Neural progenitor cell (in vitro differentiated cells): ENCODE measurements at regions not wholly inside any gene's neighbourhood (a gene's known extent, or its start where the extent isn't known, plus 50 kb on each side); places are given as distances from the start of the nearest gene placed in this dataset.

Experiments
- DNase-seq: peaks from one replicate; pipeline ENCODE4 v3.0.0-alpha.2; 2016; ENCODE audit warnings: low spot score
- H2AFZ ChIP-seq: fragments of 200-600 bp; sonication (generic); replicated peaks from 2 replicates; pipeline ENCODE4 v1.6.1; 2016; ENCODE audit warnings: antibody characterized with exemption
- H3F3A ChIP-seq: fragments of 200-600 bp; sonication (generic); 2 replicates; pipeline ENCODE4 v1.6.1; 2016; ENCODE audit warnings: antibody characterized with exemption, low read depth
- H3K27ac ChIP-seq: fragments of 200-600 bp; sonication (generic); 2 replicates; pipeline ENCODE4 v1.5.1; 2016; ENCODE audit warnings: mild to moderate bottlenecking
- H3K27me3 ChIP-seq: fragments of 200-600 bp; sonication (generic); 2 replicates; pipeline ENCODE4 v1.6.1; 2016; ENCODE audit warnings: mild to moderate bottlenecking, moderate library complexity
- H3K36me3 ChIP-seq: fragments of 200-600 bp; sonication (generic); 2 replicates; pipeline ENCODE4 v1.5.1; 2016
- H3K4me1 ChIP-seq: fragments of 200-600 bp; sonication (generic); 2 replicates; pipeline ENCODE4 v1.6.1; 2016; ENCODE audit warnings: mixed run types
- H3K4me2 ChIP-seq: fragments of 200-600 bp; sonication (generic); 2 replicates; pipeline ENCODE4 v1.6.1; 2016
- H3K4me3 ChIP-seq: fragments of 200-600 bp; sonication (generic); 2 replicates; pipeline ENCODE4 v1.5.1; 2016
- H3K79me2 ChIP-seq: fragments of 200-600 bp; sonication (generic); 2 replicates; pipeline ENCODE4 v1.6.1; 2016; ENCODE audit warnings: low read depth
- H3K9ac ChIP-seq: fragments of 200-600 bp; sonication (generic); 2 replicates; pipeline ENCODE4 v1.6.1; 2016
- H3K9me3 ChIP-seq: fragments of 200-600 bp; sonication (generic); 2 replicates; pipeline ENCODE4 v1.5.1; 2016; ENCODE audit warnings: low read depth
- H4K20me1 ChIP-seq: fragments of 200-600 bp; sonication (generic); 2 replicates; pipeline ENCODE4 v1.6.1; 2016; ENCODE audit warnings: low read depth
- H3K27ac Mint-ChIP-seq: 3 replicates; pipeline ENCODE4 v1.8.0; 2021; ENCODE audit warnings: mixed read lengths
- H3K27me3 Mint-ChIP-seq: 2 replicates; pipeline ENCODE4 v1.8.0; 2022; ENCODE audit warnings: low read depth, mild to moderate bottlenecking, inconsistent platforms, moderate library complexity, mixed read lengths; ENCODE audit not compliant: insufficient read depth
- H3K36me3 Mint-ChIP-seq: 3 replicates; pipeline ENCODE4 v1.8.0; 2021; ENCODE audit warnings: mixed read lengths
- H3K4me1 Mint-ChIP-seq: 3 replicates; pipeline ENCODE4 v1.8.0; 2021; ENCODE audit warnings: mixed read lengths
- H3K4me3 Mint-ChIP-seq: 3 replicates; pipeline ENCODE4 v1.8.0; 2021; ENCODE audit warnings: mild to moderate bottlenecking, moderate library complexity, mixed read lengths
- H3K9me3 Mint-ChIP-seq: 3 replicates; pipeline ENCODE4 v1.8.0; 2020; ENCODE audit warnings: mixed read lengths
- EZH2 ChIP-seq: fragments of 200-600 bp; sonication (generic); IDR thresholded peaks from 2 replicates; pipeline ENCODE4 v1.6.1; 2017; ENCODE audit warnings: antibody characterized with exemption, mild to moderate bottlenecking, moderate library complexity
- EZH2phosphoT487 ChIP-seq: fragments of 200-600 bp; sonication (generic); IDR thresholded peaks from 2 replicates; pipeline ENCODE4 v1.6.1; 2017; ENCODE audit warnings: antibody characterized with exemption
- TF ChIP-seq, protein P1 (sequence below): fragments of 200-600 bp; sonication (generic); IDR thresholded peaks from 2 replicates; pipeline ENCODE4 v1.5.1; 2017; ENCODE audit warnings: antibody characterized with exemption, mild to moderate bottlenecking

GRCh38 chr2:125535089-125535488, 1120.9 kb upstream of the GYPC start:
- H3K4me1 Mint-ChIP-seq = no peaks in the 10 kb centered on the region
- no peaks in the 10 kb centered on the region for H3K36me3 Mint-ChIP-seq
- no peaks in the 10 kb centered on the region for H3K27me3 ChIP-seq
- no peaks in the 10 kb centered on the region for H3K9me3 ChIP-seq
- H3F3A ChIP-seq = no peaks in the 10 kb centered on the region
- no peak overlapping the region for H3K27ac Mint-ChIP-seq
- no peaks in the 10 kb centered on the region for H3K36me3 ChIP-seq
- H3K4me3 Mint-ChIP-seq = no peak overlapping the region
- H3K79me2 ChIP-seq = no peaks in the 10 kb centered on the region
- H3K4me3 ChIP-seq = no peak overlapping the region
- H3K9me3 Mint-ChIP-seq = no peaks in the 10 kb centered on the region
- H3K27me3 Mint-ChIP-seq = no peaks in the 10 kb centered on the region
- TF ChIP-seq EZH2 = no peak
- TF ChIP-seq, protein P1, sequence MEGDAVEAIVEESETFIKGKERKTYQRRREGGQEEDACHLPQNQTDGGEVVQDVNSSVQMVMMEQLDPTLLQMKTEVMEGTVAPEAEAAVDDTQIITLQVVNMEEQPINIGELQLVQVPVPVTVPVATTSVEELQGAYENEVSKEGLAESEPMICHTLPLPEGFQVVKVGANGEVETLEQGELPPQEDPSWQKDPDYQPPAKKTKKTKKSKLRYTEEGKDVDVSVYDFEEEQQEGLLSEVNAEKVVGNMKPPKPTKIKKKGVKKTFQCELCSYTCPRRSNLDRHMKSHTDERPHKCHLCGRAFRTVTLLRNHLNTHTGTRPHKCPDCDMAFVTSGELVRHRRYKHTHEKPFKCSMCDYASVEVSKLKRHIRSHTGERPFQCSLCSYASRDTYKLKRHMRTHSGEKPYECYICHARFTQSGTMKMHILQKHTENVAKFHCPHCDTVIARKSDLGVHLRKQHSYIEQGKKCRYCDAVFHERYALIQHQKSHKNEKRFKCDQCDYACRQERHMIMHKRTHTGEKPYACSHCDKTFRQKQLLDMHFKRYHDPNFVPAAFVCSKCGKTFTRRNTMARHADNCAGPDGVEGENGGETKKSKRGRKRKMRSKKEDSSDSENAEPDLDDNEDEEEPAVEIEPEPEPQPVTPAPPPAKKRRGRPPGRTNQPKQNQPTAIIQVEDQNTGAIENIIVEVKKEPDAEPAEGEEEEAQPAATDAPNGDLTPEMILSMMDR = no peak
- no peak for TF ChIP-seq EZH2phosphoT487
- no peaks in the 10 kb centered on the region for H4K20me1 ChIP-seq
- H2AFZ ChIP-seq = peak overlapping the region; percentile 83
- H3K4me1 ChIP-seq = no peaks in the 10 kb centered on the region
- H3K27ac ChIP-seq = no peak overlapping the region
- no peak for DNase-seq
- no peak overlapping the region for H3K4me2 ChIP-seq
- H3K9ac ChIP-seq = no peak overlapping the region

GRCh38 chr2:125543968-125544514, 1111.9 kb upstream of the GYPC start:
- Histone ChIP-seq H3K79me2 (no peaks in the 10 kb centered on the region), H3K27me3 (no peaks in the 10 kb centered on the region), H3K4me2 (no peak overlapping the region), H3K4me3 (no peak overlapping the region), H3K9ac (no peak overlapping the region), H2AFZ (no peak overlapping the region), H3K9me3 (no peaks in the 10 kb centered on the region), H4K20me1 (no peaks in the 10 kb centered on the region), H3F3A (no peaks in the 10 kb centered on the region), H3K36me3 (no peaks in the 10 kb centered on the region), H3K27ac (no peak overlapping the region), H3K4me1 (no peaks in the 10 kb centered on the region)
- DNase-seq = no peak
- TF ChIP-seq, protein P1 = no peak
- TF ChIP-seq EZH2 (no peak), EZH2phosphoT487 (no peak)
- no peaks in the 10 kb centered on the region for H3K36me3 Mint-ChIP-seq
- H3K27ac Mint-ChIP-seq = no peak overlapping the region
- H3K9me3 Mint-ChIP-seq = peaks cover 4% of the 10 kb centered on the region
- no peak overlapping the region for H3K4me3 Mint-ChIP-seq
- H3K27me3 Mint-ChIP-seq = peaks cover 2% of the 10 kb centered on the region
- H3K4me1 Mint-ChIP-seq = peaks cover 4% of the 10 kb centered on the region

DNA sequence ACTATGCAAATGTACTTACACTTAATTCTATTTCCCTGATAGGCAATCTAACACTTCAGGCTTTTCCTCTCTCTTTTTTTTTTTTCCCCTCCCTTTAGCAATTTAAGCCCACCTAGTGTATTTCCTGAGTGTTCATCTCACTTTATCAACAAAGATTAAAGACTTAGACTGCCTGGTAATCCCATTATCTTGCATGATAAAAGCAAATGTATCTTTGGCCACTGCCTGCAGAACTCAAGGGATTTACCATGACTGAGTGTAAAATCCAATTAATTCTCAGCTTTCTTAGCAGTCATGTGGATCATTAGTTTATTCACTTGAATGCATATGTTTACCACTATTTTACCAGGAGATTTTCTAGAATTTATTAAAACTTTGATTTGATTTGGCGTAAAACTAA, 1102.2 kb upstream of the GYPC start:
- Histone ChIP-seq H3K4me1 (peaks cover 17% of the 10 kb centered on the region), H3K36me3 (no peaks in the 10 kb centered on the region), H3K9me3 (no peaks in the 10 kb centered on the region), H2AFZ (no peak overlapping the region), H3K9ac (no peak overlapping the region), H3K27me3 (no peaks in the 10 kb centered on the region), H3F3A (no peaks in the 10 kb centered on the region), H4K20me1 (no peaks in the 10 kb centered on the region), H3K4me3 (no peak overlapping the region), H3K79me2 (no peaks in the 10 kb centered on the region), H3K4me2 (no peak overlapping the region), H3K27ac (no peak overlapping the region)
- Mint-ChIP-seq H3K4me3 (no peak overlapping the region), H3K27ac (no peak overlapping the region), H3K4me1 (peaks cover 11% of the 10 kb centered on the region), H3K9me3 (peaks cover 15% of the 10 kb centered on the region), H3K36me3 (no peaks in the 10 kb centered on the region), H3K27me3 (peaks cover 8% of the 10 kb centered on the region)
- peak; percentile 55 for DNase-seq
- peak; percentile 93 for TF ChIP-seq EZH2phosphoT487
- no peak for TF ChIP-seq EZH2

DNA sequence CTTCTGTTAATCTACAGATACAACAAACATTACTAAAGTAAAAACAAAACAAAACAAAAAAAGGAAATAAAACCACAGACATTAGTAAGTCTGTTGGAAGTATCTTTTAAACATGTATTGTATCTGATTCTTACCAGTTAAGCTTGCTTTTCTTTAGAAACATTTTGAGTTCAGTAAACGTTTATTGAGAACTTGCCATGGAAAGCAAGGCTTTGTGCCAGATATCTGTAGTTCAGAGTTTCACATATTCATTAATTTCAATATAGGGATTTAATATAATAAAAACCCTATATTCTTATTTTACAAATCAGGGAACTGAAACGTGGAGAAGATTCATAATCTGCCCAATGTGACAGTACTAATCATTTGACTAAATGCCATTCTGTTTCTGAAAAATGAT, 1101.0 kb upstream of the GYPC start:
- Histone ChIP-seq H3K36me3 (no peaks in the 10 kb centered on the region), H4K20me1 (no peaks in the 10 kb centered on the region), H3K27ac (no peak overlapping the region), H3K27me3 (no peaks in the 10 kb centered on the region), H3K4me1 (peaks cover 14% of the 10 kb centered on the region), H3K79me2 (no peaks in the 10 kb centered on the region), H2AFZ (no peak overlapping the region), H3K9ac (no peak overlapping the region), H3K4me2 (no peak overlapping the region), H3K4me3 (no peak overlapping the region), H3F3A (no peaks in the 10 kb centered on the region), H3K9me3 (no peaks in the 10 kb centered on the region)
- Mint-ChIP-seq H3K27me3 (peaks cover 4% of the 10 kb centered on the region), H3K36me3 (no peaks in the 10 kb centered on the region), H3K4me3 (no peak overlapping the region), H3K4me1 (peaks cover 11% of the 10 kb centered on the region), H3K9me3 (peaks cover 6% of the 10 kb centered on the region), H3K27ac (no peak overlapping the region)
- TF ChIP-seq, protein P1 = no peak
- TF ChIP-seq EZH2 = no peak
- no peak for TF ChIP-seq EZH2phosphoT487
- no peak for DNase-seq
